Activated gamma-delta T cell treated with Interleukin-2 at 50 U/mL for 16 hours (primary cell): ENCODE measurements at regions not wholly inside any gene's neighbourhood (a gene's known extent, or its start where the extent isn't known, plus 50 kb on each side); places are given as distances from the start of the nearest gene placed in this dataset.
"Not testable (repeated sequence)": the region's sequence is repeated elsewhere in the genome, so short reads cannot be mapped to it uniquely, and the experiment has no call there.

Experiments
- DNase-seq: peaks from one replicate; pipeline ENCODE4 v3.0.0-alpha.2; 2020

GRCh38 chr20:26214991-26215390, 518.3 kb upstream of the ZNF337 start:
- no peak for DNase-seq

- DNase-seq, result no peak
Observed at GRCh38 chr20:26209171-26209941, 512.7 kb upstream of the ZNF337 start.

GRCh38 chr20:26208296-26209091, 511.8 kb upstream of the ZNF337 start:
- no peak for DNase-seq

- not testable (repeated sequence) for DNase-seq
Observed at GRCh38 chr20:26207967-26208295, 511.3 kb upstream of the ZNF337 start.

GRCh38 chr20:26207237-26207966, 510.7 kb upstream of the ZNF337 start:
- no peak for DNase-seq

- DNase-seq, result no peak
Observed at GRCh38 chr20:26205350-26205749, 508.7 kb upstream of the ZNF337 start.

- DNase-seq, result not testable (repeated sequence)
Observed at GRCh38 chr20:26201026-26201425, 504.4 kb upstream of the ZNF337 start.

- DNase-seq, result not testable (repeated sequence)
Observed at GRCh38 chr20:26187329-26187728, 490.7 kb upstream of the ZNF337 start.

GRCh38 chr20:26183720-26184119, 487.1 kb upstream of the ZNF337 start:
- not testable (repeated sequence) for DNase-seq

- DNase-seq, result not testable (repeated sequence)
Observed at GRCh38 chr20:26181364-26181763, 484.7 kb upstream of the ZNF337 start.

GRCh38 chr20:26171875-26172274, 475.2 kb upstream of the ZNF337 start:
- not testable (repeated sequence) for DNase-seq

- DNase-seq, result no peak
Observed at GRCh38 chr20:26169506-26169905, 472.9 kb upstream of the ZNF337 start.

GRCh38 chr20:26167499-26167898, 470.8 kb upstream of the ZNF337 start:
- DNase-seq, result no peak

GRCh38 chr20:26163890-26164289, 467.2 kb upstream of the ZNF337 start:
- DNase-seq, result no peak

GRCh38 chr20:26163151-26163550, 466.5 kb upstream of the ZNF337 start:
- not testable (repeated sequence) for DNase-seq

GRCh38 chr20:26161741-26162140, 465.1 kb upstream of the ZNF337 start:
- DNase-seq, result not testable (repeated sequence)

- DNase-seq, result not testable (repeated sequence)
Observed at GRCh38 chr20:26160916-26161315, 464.3 kb upstream of the ZNF337 start.

GRCh38 chr20:26154224-26154623, 457.6 kb upstream of the ZNF337 start:
- no peak for DNase-seq

- no peak for DNase-seq
Observed at GRCh38 chr20:26135325-26136110, 438.9 kb upstream of the ZNF337 start.

- DNase-seq, result no peak
Observed at GRCh38 chr20:26134606-26135005, 438.0 kb upstream of the ZNF337 start.

- not testable (repeated sequence) for DNase-seq
Observed at GRCh38 chr20:26133794-26134193, 437.1 kb upstream of the ZNF337 start.

- DNase-seq, result not testable (repeated sequence)
Observed at GRCh38 chr20:26120920-26121319, 424.3 kb upstream of the ZNF337 start.

- DNase-seq, result not testable (repeated sequence)
Observed at GRCh38 chr20:26094498-26094897, 397.8 kb upstream of the ZNF337 start.
